GM23338 (cell line): ENCODE measurements at regions not wholly inside any gene's neighbourhood (a gene's known extent, or its start where the extent isn't known, plus 50 kb on each side); places are given as distances from the start of the nearest gene placed in this dataset.

Experiments
- ATAC-seq: fragments of 200-7000 bp; cut with Tn5 transposase; 3 replicates; pipeline ENCODE4 v1.9.1; 2020
- DNase-seq: peaks from one replicate; pipeline ENCODE4 v3.0.0-alpha.2; 2015; ENCODE audit warnings: low spot score
- H2AFZ ChIP-seq: fragments of 200-600 bp; sonication (generic); 2 replicates; pipeline ENCODE4 v1.8.0; 2016; ENCODE audit warnings: antibody characterized with exemption, mild to moderate bottlenecking, moderate library complexity
- H3F3A ChIP-seq: fragments of 200-600 bp; sonication (generic); replicated peaks from 2 replicates; pipeline ENCODE4 v1.8.0; 2017; ENCODE audit warnings: antibody characterized with exemption, mixed run types, low read depth
- H3K27ac ChIP-seq: fragments of 200-600 bp; sonication (generic); 2 replicates; pipeline ENCODE4 v1.6.1; 2016; ENCODE audit warnings: low read depth
- H3K27me3 ChIP-seq: fragments of 200-600 bp; sonication (generic); 2 replicates; pipeline ENCODE4 v1.8.0; 2016; ENCODE audit warnings: mild to moderate bottlenecking, mixed run types, moderate library complexity; ENCODE audit not compliant: insufficient read depth
- H3K36me3 ChIP-seq: fragments of 200-600 bp; sonication (generic); 2 replicates; pipeline ENCODE4 v1.8.0; 2016; ENCODE audit warnings: mild to moderate bottlenecking; ENCODE audit not compliant: insufficient read depth
- H3K4me1 ChIP-seq: fragments of 200-600 bp; sonication (generic); 2 replicates; pipeline ENCODE4 v1.8.0; 2016; ENCODE audit warnings: mild to moderate bottlenecking, moderate library complexity; ENCODE audit not compliant: insufficient read depth
- H3K4me2 ChIP-seq: fragments of 200-600 bp; sonication (generic); 2 replicates; pipeline ENCODE4 v1.7.1; 2017; ENCODE audit warnings: mixed run types
- H3K4me3 ChIP-seq: fragments of 200-600 bp; sonication (generic); 2 replicates; pipeline ENCODE4 v1.6.1; 2016; ENCODE audit warnings: mixed run types
- H3K79me2 ChIP-seq: fragments of 200-600 bp; sonication (generic); replicated peaks from 2 replicates; pipeline ENCODE4 v1.8.0; 2017; ENCODE audit warnings: mild to moderate bottlenecking; ENCODE audit not compliant: insufficient read depth
- H3K9me2 ChIP-seq: fragments of 200-600 bp; sonication (generic); 2 replicates; pipeline ENCODE4 v1.8.0; 2017; ENCODE audit not compliant: insufficient read depth
- H4K20me1 ChIP-seq: fragments of 200-600 bp; sonication (generic); replicated peaks from 2 replicates; pipeline ENCODE4 v1.8.0; 2017; ENCODE audit warnings: mild to moderate bottlenecking; ENCODE audit not compliant: insufficient read depth
- H3K27ac Mint-ChIP-seq: 2 replicates; pipeline ENCODE4 v1.8.0; 2020; ENCODE audit warnings: inconsistent platforms, mild to moderate bottlenecking, moderate library complexity, mixed read lengths
- H3K27me3 Mint-ChIP-seq: 3 replicates; pipeline ENCODE4 v1.8.0; 2022; ENCODE audit warnings: low read depth, mild to moderate bottlenecking, moderate library complexity, mixed read lengths, inconsistent platforms; ENCODE audit not compliant: insufficient read depth, poor library complexity
- H3K36me3 Mint-ChIP-seq: 3 replicates; pipeline ENCODE4 v1.8.0; 2021; ENCODE audit warnings: low read depth, mild to moderate bottlenecking, inconsistent platforms, moderate library complexity, mixed read lengths
- H3K4me1 Mint-ChIP-seq: 3 replicates; pipeline ENCODE4 v1.8.0; 2020; ENCODE audit warnings: mild to moderate bottlenecking, inconsistent platforms, mixed read lengths
- H3K4me3 Mint-ChIP-seq: 3 replicates; pipeline ENCODE4 v1.8.0; 2021; ENCODE audit warnings: moderate library complexity, mild to moderate bottlenecking, inconsistent platforms, mixed read lengths
- H3K9me3 Mint-ChIP-seq: 3 replicates; pipeline ENCODE4 v1.8.0; 2020; ENCODE audit warnings: moderate library complexity, mild to moderate bottlenecking, inconsistent platforms, mixed read lengths
- CREB1 ChIP-seq: fragments of 250-450 bp; sonication (Bioruptor Pico); IDR thresholded peaks from 2 replicates; pipeline ENCODE4 v1.5.0; 2020; ENCODE audit warnings: low read depth, mild to moderate bottlenecking, moderate library complexity
- EZH2phosphoT487 ChIP-seq: fragments of 200-600 bp; sonication (generic); IDR thresholded peaks from one replicate; pipeline ENCODE4 v1.8.1; 2018; ENCODE audit warnings: antibody characterized with exemption; ENCODE audit not compliant: unreplicated experiment
- JUNB ChIP-seq: IDR thresholded peaks from one replicate; pipeline ENCODE4 v1.6.1; 2016; ENCODE audit warnings: antibody characterized with exemption; ENCODE audit not compliant: unreplicated experiment
- NANOG ChIP-seq: IDR thresholded peaks from 2 replicates; pipeline ENCODE4 v1.6.1; 2016; ENCODE audit warnings: antibody characterized with exemption, borderline replicate concordance
- STAT1 ChIP-seq: IDR thresholded peaks from one replicate; pipeline ENCODE4 v1.6.1; 2016; ENCODE audit warnings: antibody characterized with exemption; ENCODE audit not compliant: unreplicated experiment
- ZNF462 ChIP-seq: fragments of 250-450 bp; sonication (Bioruptor Pico); IDR thresholded peaks from 2 replicates; pipeline ENCODE4 v1.5.0; 2020; ENCODE audit warnings: mild to moderate bottlenecking, moderate library complexity

- TF ChIP-seq ZNF462 (CRISPR knock-in tag) (no peak), EZH2phosphoT487 (no peak), JUNB (no peak), STAT1 (no peak), NANOG (no peak)
These were observed 232.3 kb downstream of the NFATC2 start (continued) for GRCh38 chr20:51310216-51310615.

- Histone ChIP-seq H3K27me3 (peaks cover 41% of the 10 kb centered on the region), H4K20me1 (no peaks in the 10 kb centered on the region), H3K9me2 (no peaks in the 10 kb centered on the region), H2AFZ (no peak overlapping the region), H3K4me3 (no peak overlapping the region), H3K79me2 (no peaks in the 10 kb centered on the region), H3K4me2 (no peak overlapping the region), H3K27ac (no peak overlapping the region), H3K4me1 (peaks cover 32% of the 10 kb centered on the region), H3K36me3 (peaks cover 5% of the 10 kb centered on the region; the same call in 1 of the 2 replicates), H3F3A (0 out of 2 replicates have a peak, but pooled peaks cover 7% of the 10 kb centered on the region)
- Mint-ChIP-seq H3K36me3 (peaks cover 36% of the 10 kb centered on the region), H3K4me1 (peaks cover 66% of the 10 kb centered on the region), H3K9me3 (peaks cover 39% of the 10 kb centered on the region), H3K27me3 (peaks cover 33% of the 10 kb centered on the region), H3K4me3 (no peak overlapping the region), H3K27ac (no peak overlapping the region)
- DNase-seq (no peak), ATAC-seq (no peak)
- TF ChIP-seq CREB1 = no peak
These were observed 233.4 kb downstream of the NFATC2 start for GRCh38 chr20:51309128-51309527.
